ENCODE measurements at regions not wholly inside any gene's neighbourhood (a gene's known extent, or its start where the extent isn't known, plus 50 kb on each side); places are given as distances from the start of the nearest gene placed in this dataset.

DNA sequence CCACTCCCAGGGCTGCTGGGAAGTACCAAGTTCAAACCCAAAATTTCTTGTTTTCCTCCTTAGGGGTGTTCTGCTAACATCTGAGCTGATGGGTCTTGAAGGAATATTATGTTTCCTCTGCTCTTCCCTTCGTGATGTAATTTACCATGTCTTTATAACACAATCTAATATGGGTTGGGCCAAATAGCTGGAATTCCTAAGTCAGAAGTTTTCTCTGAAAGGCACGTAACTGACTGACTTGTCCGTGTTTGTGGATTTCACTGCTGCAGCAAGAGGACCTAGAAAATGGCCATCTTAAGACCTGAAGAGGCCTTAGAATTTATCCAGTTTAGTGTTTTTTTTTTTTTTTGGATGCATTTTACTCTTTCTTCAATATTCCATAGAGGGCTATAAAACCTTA is 256.7 kb downstream of the DCDC2C start:
- no peak for DNase-seq (ENCODE audit: low spot score)

- no peak for DNase-seq (ENCODE audit: low spot score)
These were observed 259.3 kb downstream of the DCDC2C start for GRCh38 chr2:3962719-3963118.

DNA sequence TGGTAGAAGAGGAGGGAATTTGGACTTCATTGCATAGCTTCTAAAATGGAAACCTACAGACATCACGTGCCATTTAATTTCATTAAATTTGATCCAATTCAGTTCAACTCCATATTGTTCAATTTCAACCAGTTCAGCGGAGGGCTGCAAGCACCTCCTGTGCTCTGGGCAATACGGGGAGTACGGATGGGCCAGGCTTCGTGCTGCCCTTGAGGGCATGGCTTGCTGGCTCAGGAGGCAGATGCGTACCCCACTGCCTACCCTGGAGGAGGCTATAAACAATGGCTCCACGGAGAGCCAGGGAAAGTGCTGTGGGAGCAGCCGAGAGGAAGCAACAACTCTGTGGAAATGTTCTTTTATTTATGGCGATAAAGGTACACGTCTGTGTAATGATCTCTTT is 261.8 kb downstream of the DCDC2C start:
- DNase-seq (ENCODE audit: low spot score) = no peak

DNA sequence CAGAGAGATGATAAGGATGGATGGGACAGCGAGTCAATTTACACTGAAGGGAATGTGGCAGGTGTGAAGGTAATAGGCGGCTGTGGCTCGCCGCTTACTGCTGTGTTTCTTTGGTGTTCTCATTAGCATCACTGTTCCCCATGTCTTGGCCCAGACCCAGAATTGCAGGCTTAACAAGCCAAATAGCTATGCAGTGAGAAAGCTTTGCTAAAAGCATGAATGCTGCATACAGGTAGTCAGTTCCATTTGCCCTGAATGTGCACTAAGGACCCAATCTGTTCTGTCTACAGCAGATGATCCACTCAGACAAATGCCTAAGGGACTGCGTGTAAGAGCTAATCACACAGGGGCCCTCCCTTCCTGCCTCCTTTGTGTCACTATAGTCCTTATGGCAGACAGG is 262.6 kb downstream of the DCDC2C start:
- no peak for DNase-seq (ENCODE audit: low spot score)

DNA sequence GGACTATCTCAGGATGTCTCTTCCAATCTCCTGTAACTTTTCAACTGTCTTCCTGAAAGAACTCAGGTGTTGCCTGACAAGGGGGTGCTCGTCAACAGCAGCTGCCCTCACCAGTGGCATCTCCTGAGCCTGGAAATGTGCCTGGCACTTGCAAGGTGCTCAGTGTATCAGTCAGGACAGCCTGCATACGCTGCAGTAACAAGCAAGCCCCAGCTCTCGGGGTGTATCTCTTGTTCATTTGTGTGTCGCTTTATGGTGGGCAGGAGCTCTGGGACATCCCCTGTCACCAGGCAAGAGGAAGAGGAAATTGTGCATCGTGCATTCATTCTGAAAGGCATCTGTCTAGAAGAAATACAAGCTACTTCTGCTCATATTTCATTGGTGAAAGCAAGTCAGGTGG is 263.1 kb downstream of the DCDC2C start:
- no peak for DNase-seq (ENCODE audit: low spot score)

GRCh38 chr2:3968736-3969135 is 265.4 kb downstream of the DCDC2C start:
- no peak for DNase-seq (ENCODE audit: low spot score)

GRCh38 chr2:3970791-3971651 is 267.6 kb downstream of the DCDC2C start:
- no peak for DNase-seq (ENCODE audit: low spot score)

DNA sequence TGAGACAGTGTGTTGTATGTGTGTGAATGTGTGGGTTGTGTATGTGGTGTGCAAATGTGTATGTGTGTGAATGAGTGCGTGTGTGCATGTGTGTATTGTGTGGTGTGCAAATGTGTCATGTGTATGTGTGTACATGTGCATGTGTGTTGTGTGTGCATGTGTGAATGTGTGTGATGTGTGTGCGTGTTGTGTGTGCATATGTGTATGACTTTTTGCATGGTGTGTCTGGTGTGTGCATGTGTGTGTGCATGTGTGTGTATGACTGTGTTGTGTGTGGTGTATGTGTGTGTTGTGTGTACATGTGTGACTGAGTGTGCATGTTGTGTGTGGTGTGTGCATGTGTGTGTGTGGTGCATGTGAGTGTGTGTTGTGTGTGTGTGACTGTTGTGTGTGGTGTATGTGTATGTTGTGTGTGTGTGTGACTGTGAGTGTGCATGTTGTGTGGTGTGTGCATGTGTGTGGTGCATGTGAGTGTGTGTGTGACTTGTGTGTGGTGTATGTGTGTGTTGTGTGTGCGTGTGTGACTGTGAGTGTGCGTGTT is 268.3 kb downstream of the DCDC2C start:
- no peak for DNase-seq (ENCODE audit: low spot score)

- DNase-seq (ENCODE audit: low spot score) = no peak
These were observed 269.0 kb downstream of the DCDC2C start for GRCh38 chr2:3972377-3972776.

DNA sequence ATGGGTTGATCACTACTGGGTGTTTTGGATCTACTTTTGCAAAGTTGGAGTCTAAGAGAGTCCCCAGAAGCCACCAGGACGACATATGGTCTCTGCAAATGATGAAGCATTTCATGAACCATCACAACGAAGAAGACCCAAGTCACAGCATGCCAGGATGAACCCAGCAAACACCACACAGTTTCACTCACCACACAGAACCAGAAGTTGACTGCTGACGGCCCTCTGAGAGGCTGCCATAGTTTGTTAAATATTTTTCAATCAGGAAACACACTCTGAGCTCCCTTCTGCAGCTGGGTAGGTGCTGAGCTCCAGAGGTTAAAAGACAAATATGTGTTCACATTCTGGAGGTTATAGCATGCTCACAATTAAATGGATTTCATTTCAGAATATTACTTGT is 271.4 kb downstream of the DCDC2C start:
- no peak for DNase-seq (ENCODE audit: low spot score)

GRCh38 chr2:3981446-3981987 is 278.1 kb downstream of the DCDC2C start:
- no peak for DNase-seq (ENCODE audit: low spot score)

GRCh38 chr2:3982160-3982559 is 278.8 kb downstream of the DCDC2C start:
- DNase-seq (ENCODE audit: low spot score) = no peak

DNA sequence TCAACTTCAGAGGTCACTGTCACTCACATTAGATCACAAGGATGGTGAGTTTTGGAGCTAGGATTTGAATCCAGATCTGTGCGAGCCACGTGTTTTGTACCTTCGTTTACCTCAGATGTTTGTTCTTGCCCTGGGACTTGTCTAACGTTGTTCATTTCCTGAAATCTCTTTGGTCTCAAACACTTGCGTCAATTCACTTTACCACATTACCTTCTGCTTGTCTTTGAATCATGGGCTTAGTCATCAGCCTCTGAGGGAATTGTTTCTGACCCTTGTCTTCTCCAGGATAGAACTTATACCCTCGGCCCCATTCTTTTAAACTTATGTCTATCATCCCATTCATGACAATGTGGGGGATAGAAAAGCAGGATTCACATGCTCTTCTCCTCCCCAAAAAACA is 282.7 kb downstream of the DCDC2C start:
- no peak for DNase-seq (ENCODE audit: low spot score)

- DNase-seq (ENCODE audit: low spot score) = no peak
These were observed 283.3 kb downstream of the DCDC2C start for GRCh38 chr2:3986530-3987258.

- DNase-seq (ENCODE audit: low spot score) = no peak
These were observed 299.5 kb downstream of the DCDC2C start for GRCh38 chr2:4002841-4003403.

DNA sequence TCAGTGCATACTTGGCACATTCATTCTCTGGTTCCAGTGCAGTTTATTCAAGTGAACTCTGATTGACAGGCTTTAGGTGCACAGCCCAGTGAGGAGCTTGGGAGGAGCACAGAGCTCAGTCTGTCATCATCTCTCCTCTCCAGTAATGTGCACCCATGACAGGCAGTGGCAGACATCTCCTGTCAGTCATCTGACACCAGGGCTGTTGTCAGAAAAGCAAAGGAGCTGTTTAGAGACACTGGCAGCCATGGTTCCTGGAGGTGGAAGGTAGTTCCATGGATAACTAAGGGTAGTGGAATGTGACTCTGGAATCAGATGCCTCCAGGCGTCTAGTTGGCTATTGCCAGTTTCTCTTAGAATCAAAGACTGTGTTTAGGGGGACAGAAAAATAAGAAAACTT is 308.8 kb downstream of the DCDC2C start:
- DNase-seq (ENCODE audit: low spot score) = no peak

GRCh38 chr2:4018535-4018934 is 315.2 kb downstream of the DCDC2C start:
- DNase-seq (ENCODE audit: low spot score) = no peak

DNA sequence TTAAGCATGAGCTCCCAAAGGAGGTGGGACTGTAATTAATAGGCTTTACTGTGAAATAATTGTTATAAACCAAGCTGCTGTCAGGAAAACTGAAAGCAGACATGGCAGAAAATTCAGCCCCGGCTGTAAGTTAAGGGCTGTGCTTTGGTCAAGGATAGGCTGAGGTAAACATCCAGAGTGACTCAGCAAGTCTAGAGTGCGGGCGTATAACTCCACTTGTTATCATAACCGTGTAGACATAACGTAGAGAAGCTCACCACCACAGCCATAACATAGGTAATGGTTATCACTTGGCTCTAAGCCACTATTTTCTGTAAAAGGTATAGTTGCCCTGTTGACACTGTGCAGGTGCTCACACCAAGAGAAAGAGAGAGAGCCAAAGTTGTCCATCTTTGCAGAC is 316.8 kb downstream of the DCDC2C start:
- no peak for DNase-seq (ENCODE audit: low spot score)

DNA sequence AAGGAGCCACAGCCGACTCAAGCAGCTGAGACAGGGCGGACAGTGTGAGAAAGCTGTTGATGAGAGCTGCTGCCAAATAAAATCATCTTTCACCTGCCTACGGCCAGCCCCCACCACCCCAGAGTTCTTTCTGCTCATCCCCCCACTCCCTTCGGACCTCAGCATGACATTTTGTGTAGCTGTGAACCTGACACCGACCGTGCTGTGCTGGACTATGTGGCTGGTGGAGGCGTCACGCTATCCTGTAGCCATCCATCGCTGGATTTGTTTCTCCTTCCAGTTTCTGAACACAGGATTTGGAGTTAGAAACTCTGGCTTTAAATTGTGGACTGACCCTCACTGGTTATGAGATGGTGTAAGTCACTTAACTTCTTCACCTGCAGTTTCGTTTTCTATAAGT is 317.3 kb downstream of the DCDC2C start:
- no peak for DNase-seq (ENCODE audit: low spot score)

DNA sequence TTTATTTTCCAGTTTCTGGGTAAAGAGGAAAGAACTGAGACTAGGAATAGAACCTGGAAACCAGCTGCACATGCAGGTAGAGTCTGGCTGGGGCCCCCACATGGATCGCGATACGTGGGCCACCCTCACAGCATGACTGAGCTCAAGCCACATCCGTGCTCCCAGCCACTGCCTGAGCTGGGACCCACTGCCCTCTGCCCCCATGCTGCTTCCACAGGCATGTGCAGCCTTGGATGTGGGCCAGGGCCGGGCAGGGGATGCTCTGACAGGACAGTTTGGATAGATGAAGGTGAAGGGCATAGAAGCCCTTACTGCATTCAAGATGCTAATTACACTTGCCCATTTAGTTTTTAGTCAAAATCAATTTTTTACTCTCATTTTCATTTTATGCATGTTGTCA is 321.2 kb downstream of the DCDC2C start:
- no peak for DNase-seq (ENCODE audit: low spot score)

GRCh38 chr2:4029081-4029480 is 325.7 kb downstream of the DCDC2C start:
- DNase-seq (ENCODE audit: low spot score) = no peak

- DNase-seq (ENCODE audit: low spot score) = no peak
These were observed 336.5 kb downstream of the DCDC2C start for GRCh38 chr2:4039896-4040295.
